Jurkat, Clone E6-1 (cell line): ENCODE measurements at regions not wholly inside any gene's neighbourhood (a gene's known extent, or its start where the extent isn't known, plus 50 kb on each side); places are given as distances from the start of the nearest gene placed in this dataset.
"Not testable (repeated sequence)": the region's sequence is repeated elsewhere in the genome, so short reads cannot be mapped to it uniquely, and the experiment has no call there.

Experiments used
- DNase-seq: peaks from one replicate; pipeline ENCODE4 v3.0.0-alpha.2; 2011; ENCODE audit warnings: low read depth, low spot score
- H3K4me3 ChIP-seq: 2 replicates; pipeline ENCODE4 v1.5.1; 2011; ENCODE audit warnings: mild to moderate bottlenecking, low read length, control low read depth, moderate library complexity

GRCh38 chr11:134508219-134508990 lies 96.4 kb upstream of the B3GAT1 start:
- no peak for DNase-seq
- no peak overlapping the region for H3K4me3 ChIP-seq

DNA sequence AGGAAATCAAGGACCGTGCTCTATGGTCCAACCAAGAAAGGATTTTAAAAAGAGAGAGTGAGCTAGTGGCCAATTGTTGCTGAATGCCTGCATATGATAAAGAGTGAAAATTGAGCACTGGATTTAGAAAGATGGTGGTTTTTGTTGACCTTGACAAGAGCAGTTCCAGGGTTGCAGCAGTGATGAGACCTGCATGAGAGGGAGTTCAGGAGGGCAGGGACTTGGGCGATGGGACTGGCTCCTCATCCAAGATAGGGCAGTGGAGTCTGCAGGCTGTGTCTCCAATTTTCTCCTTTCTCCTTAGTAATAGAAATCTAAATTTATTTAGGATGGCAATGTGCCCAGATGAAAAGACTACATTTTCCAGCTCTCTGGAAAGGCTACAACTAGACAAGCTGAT lies 94.0 kb upstream of the B3GAT1 start:
- no peak overlapping the region for H3K4me3 ChIP-seq
- DNase-seq, result no peak

- H3K4me3 ChIP-seq, result no peak overlapping the region
- DNase-seq, result no peak
Observed at GRCh38 chr11:134505125-134505524, 93.1 kb upstream of the B3GAT1 start.

DNA sequence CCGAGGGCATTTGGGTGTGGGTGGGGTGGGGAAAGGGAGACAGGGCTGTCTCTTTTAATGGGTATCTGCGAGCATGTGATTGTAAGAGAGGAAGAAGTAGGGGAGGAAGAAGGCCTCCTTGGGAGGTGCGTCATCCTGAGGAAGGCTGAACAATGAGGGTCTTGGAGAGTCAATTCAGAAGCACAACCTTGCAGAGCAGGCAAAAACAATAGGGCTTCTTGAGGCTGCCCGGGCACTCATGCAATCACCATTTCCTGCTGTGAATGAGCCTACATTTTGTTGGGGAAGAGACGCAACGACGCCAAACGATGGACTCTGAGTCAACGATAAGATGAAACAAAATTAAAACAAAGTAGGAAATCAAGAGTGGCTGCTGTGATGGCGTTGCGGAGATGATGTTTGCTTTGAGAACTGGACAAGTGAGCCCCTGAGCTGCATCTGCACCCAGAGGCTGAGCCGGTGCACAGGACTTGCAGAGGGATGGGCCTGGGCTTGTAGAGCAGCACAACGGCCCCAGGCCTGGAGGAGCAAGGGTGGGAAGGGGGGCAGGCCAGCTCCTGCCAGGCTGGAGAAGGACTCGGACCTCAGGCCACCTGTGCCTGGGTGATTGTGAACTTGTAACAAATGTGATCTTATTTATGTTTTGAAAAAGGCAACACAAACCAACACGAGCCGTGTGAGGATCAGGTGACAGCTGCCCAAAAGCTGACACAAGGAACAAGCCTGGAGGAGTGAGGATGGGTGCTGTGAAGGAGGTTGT lies 92.3 kb upstream of the B3GAT1 start:
- no peak for DNase-seq
- H3K4me3 ChIP-seq, result no peak overlapping the region

- H3K4me3 ChIP-seq, result no peak overlapping the region
- DNase-seq, result no peak
Observed at GRCh38 chr11:134503596-134503995, 91.6 kb upstream of the B3GAT1 start.

GRCh38 chr11:134503100-134503499 lies 91.1 kb upstream of the B3GAT1 start:
- DNase-seq, result no peak
- no peak overlapping the region for H3K4me3 ChIP-seq

- H3K4me3 ChIP-seq, result no peak overlapping the region
- DNase-seq, result no peak
Observed at GRCh38 chr11:134502153-134502550, 90.1 kb upstream of the B3GAT1 start.

GRCh38 chr11:134501406-134502152 lies 89.5 kb upstream of the B3GAT1 start:
- DNase-seq, result no peak
- H3K4me3 ChIP-seq, result no peak overlapping the region

- no peak overlapping the region for H3K4me3 ChIP-seq
- no peak for DNase-seq
Observed at GRCh38 chr11:134500621-134501020, 88.6 kb upstream of the B3GAT1 start.

DNA sequence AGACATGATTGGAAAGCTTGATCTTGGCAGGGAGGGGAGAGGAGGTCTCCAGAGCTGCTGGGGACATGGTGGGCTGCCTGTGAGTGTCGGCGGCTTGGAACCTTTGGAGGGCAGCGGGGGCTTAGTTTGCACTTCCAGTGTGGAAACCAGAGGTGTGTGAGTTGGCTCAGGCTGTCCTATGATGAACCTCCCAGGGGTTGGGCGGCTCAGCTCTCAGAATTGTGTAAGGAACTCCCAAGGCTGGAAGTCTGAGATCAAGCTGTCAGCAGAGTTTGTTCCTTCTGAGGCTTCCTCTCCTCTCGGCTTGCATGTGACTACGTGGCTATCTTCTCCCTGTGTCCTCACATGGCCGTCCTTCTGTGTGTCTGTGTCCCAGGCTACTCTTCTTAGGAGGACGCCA lies 87.9 kb upstream of the B3GAT1 start:
- H3K4me3 ChIP-seq, result no peak overlapping the region
- no peak for DNase-seq

DNA sequence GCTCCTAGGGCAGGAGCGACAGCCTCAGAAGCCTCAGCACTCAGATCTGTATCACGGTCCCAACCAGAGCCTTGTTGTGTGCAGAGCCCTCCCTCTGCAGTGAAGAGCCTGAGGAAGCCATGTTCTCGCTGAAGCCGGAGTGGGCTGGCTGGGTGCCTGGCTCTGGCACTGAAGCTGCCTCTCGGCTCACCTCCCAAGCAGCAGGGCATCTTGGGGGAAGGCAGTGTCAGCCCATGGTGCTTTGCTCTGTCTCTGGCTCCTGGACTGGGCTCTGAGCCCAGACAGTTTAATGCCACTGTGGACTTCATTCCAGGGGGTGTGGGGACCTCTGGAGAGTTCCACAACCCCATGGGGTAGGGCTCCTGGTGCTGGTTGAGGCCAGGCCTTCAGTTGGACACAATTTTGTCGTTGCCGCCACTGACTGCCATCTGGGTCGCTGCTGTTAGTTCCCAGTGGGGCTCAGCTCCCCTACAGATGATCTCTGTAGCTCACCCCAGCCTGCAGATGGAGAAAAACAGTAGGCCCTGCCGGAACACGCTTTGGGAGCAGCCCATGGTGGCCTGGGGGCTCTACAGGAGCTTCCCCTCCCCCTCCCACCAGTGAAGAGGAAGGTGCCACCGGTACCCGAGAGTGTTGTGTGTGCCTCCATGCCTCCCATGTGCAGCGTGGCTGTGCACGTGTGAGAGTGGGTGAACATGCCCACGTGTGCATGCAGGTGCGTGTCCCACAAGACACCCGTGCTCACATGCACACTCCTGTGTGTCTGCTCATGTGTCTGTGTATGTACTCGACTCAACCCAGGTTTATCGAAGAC lies 86.5 kb upstream of the B3GAT1 start:
- H3K4me3 ChIP-seq, result no peak overlapping the region
- no peak for DNase-seq

DNA sequence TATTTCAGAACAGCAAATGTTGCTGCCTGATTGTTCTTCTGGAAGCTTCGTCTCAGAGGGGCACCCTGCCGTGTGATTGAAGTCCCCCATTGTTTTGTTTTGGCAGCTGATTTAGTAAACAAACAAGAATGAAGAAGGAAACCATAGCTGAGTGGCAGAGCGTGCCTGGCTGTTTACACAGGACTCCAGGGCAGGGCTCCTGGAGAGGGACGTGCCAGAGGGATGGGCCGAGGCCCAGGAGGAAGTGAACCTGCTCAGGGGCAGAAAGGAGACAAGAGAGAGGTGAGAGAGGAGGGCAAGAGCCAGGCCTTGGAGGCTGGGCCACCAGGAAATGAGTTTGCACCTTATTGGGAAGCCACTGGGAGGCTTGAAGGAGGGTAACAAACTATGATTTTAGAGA lies 85.5 kb upstream of the B3GAT1 start:
- no peak for DNase-seq
- H3K4me3 ChIP-seq, result no peak overlapping the region

- not testable (repeated sequence) for H3K4me3 ChIP-seq, DNase-seq
Observed at GRCh38 chr11:134496058-134496457, 84.0 kb upstream of the B3GAT1 start.

GRCh38 chr11:134494395-134494794 lies 82.4 kb upstream of the B3GAT1 start:
- not testable (repeated sequence) for DNase-seq, H3K4me3 ChIP-seq

DNA sequence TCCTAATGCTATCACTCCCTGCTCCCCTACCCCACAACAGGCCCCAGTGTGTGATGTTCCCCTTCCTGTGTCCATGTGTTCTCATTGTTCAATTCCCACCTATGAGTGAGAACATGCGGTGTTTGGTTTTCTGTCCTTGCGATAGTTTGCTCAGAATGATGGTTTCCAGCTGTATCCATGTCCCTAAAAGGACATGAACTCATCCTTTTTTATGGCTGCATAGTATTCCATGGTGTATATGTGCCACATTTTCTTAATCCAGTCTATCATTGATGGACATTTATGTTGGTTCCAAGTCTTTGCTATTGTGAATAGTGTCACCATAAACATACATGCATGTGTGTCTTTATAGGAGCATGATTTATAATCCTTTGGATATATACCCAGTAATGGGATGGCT lies 80.4 kb upstream of the B3GAT1 start:
- H3K4me3 ChIP-seq, DNase-seq: not testable (repeated sequence)

DNA sequence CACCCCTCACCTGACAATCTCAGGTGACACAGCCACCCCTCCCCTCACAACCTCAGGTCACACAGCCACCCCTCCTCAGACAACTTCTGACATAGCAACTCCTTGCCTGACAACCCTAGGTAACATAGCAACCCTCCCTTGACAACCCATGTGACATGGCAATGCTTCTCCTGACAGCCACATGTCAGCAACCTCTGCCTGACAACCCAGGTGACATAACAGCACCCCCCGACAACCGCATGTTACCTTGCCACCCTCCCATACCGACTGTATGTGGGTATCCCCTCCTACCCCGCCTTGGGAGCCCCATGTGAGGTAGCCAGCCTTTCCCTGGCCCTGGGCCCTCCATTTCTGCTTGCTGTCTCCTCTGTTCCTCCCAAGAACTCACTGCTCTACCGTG lies 77.7 kb upstream of the B3GAT1 start:
- no peak for DNase-seq
- H3K4me3 ChIP-seq, result no peak overlapping the region

- H3K4me3 ChIP-seq, result no peak overlapping the region
Observed at GRCh38 chr11:134488913-134489312, 76.9 kb upstream of the B3GAT1 start.

DNA sequence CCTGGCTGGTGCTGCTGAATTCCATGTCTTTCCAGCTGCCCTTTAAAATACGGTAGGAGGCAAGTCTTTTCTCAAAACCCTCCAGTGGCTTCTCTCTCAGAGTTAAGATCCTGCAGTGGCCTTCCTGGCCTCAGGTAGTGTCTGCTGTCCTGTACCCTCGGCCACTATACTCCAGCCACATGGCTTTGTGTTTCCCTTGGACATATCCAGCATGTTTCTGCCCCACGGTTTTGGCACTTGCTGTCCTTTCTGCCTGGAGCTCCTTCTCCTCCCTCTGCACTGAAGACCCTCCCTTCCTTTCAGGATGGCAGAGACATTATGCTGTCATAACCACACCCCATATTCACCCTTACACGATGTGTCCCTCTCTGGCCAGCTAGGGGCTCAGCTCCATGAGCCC lies 76.5 kb upstream of the B3GAT1 start:
- DNase-seq, result no peak
- no peak overlapping the region for H3K4me3 ChIP-seq

More at GRCh38 chr11:134488913-134489312, 76.9 kb upstream of the B3GAT1 start:
- peak; percentile 30 for DNase-seq

GRCh38 chr11:134487696-134488095 lies 75.7 kb upstream of the B3GAT1 start:
- no peak for DNase-seq
- no peak overlapping the region for H3K4me3 ChIP-seq
